GM12878 (cell line): ENCODE measurements at regions not wholly inside any gene's neighbourhood (a gene's known extent, or its start where the extent isn't known, plus 50 kb on each side); places are given as distances from the start of the nearest gene placed in this dataset.
A peak's percentile ranks its signal among the peaks of the same experiment; 100 is the strongest.

Experiments
- ATAC-seq: fragments of 200-7000 bp; cut with Tn5 transposase; 3 replicates; pipeline ENCODE4 v1.9.1; 2020; ENCODE audit warnings: mild to moderate bottlenecking, moderate library complexity
- BruUV-seq: library from RNA; stranded (reverse); fragments of 400-500 nt; replicated peaks from 2 replicates; lab custom pipeline; 2021; lab: Mats Ljungman, UMichigan
- CTCF ChIA-PET: fragments of 300-600 bp; sonication (Branson Sonifier 250); formaldehyde crosslinking; extraction: SDS; loops from one replicate; lab custom pipeline; 2021; ENCODE audit warnings: inconsistent platforms; lab: Yijun Ruan, JAX
- POLR2A ChIA-PET: fragments of 350-600 bp; formaldehyde crosslinking; extraction: SDS; loops from one replicate; lab custom pipeline; 2021; ENCODE audit warnings: inconsistent platforms; lab: Charles Lee
- RAD21 ChIA-PET: fragments of 300-600 bp; sonication (Branson Sonifier 250); formaldehyde crosslinking; loops from one replicate; lab custom pipeline; 2023; ENCODE audit warnings: antibody characterized with exemption; ENCODE audit not compliant: unreplicated experiment; lab: Charles Lee
- SMC1A ChIA-PET: fragments of 300-600 bp; sonication (Branson Sonifier 250); formaldehyde crosslinking; loops from one replicate; lab custom pipeline; 2023; ENCODE audit not compliant: unreplicated experiment, uncharacterized antibody; lab: Charles Lee
- DNase-seq: peaks from one replicate; pipeline ENCODE4 v3.0.0-alpha.2; 2011; ENCODE audit warnings: low read depth, low spot score
- FAIRE-seq: peaks from 3 replicates; lab custom pipeline; 2011; peaks lifted over from hg19 to GRCh38; lab: Jason Lieb, UNC
- H2AFZ ChIP-seq: 2 replicates; pipeline ENCODE4 v1.6.0; 2011; ENCODE audit warnings: low read depth, low read length, control low read depth; ENCODE audit not compliant: control insufficient read depth
- H3K27ac ChIP-seq: 2 replicates; pipeline ENCODE4 v1.5.1; 2011; ENCODE audit warnings: control low read depth; ENCODE audit not compliant: control insufficient read depth, insufficient read depth
- H3K27me3 ChIP-seq, 2 experiments: replicated peaks in 1 of 2; 2 replicates each; pipeline versions ENCODE4 v1.6.0 to v1.6.1; 2011; ENCODE audit warnings: low read length in 1 of 2; ENCODE audit not compliant: control insufficient read depth in 2 of 2, insufficient read depth in 2 of 2
- H3K36me3 ChIP-seq, 2 experiments: 2 replicates each; pipeline ENCODE4 v1.5.1; 2011; ENCODE audit warnings: low read length in 1 of 2; ENCODE audit not compliant: control insufficient read depth in 2 of 2, insufficient read depth in 2 of 2
- H3K4me1 ChIP-seq: 2 replicates; pipeline ENCODE4 v1.6.1; 2011; ENCODE audit warnings: mild to moderate bottlenecking, low read length, moderate library complexity, mixed read lengths; ENCODE audit not compliant: control insufficient read depth, insufficient read depth
- H3K4me2 ChIP-seq: 2 replicates; pipeline ENCODE4 v1.6.0; 2011; ENCODE audit warnings: control low read depth; ENCODE audit not compliant: control insufficient read depth, insufficient read depth
- H3K4me3 ChIP-seq: fragments of 200-600 bp; sonication (generic); 2 replicates; pipeline ENCODE4 v1.5.1; 2016
- H3K79me2 ChIP-seq: 2 replicates; pipeline ENCODE4 v1.6.0; 2011; ENCODE audit warnings: low read length; ENCODE audit not compliant: control insufficient read depth, insufficient read depth
- H3K9ac ChIP-seq: 2 replicates; pipeline ENCODE4 v1.8.0; 2011; ENCODE audit warnings: low read length, control low read depth, mixed read lengths; ENCODE audit not compliant: control insufficient read depth, insufficient read depth
- H3K9me3 ChIP-seq: replicated peaks from 3 replicates; pipeline ENCODE4 v1.5.1; 2011; ENCODE audit warnings: mild to moderate bottlenecking, low read length; ENCODE audit not compliant: control insufficient read depth, insufficient read depth
- H4K20me1 ChIP-seq: 2 replicates; pipeline ENCODE4 v1.6.0; 2011; ENCODE audit not compliant: control insufficient read depth, insufficient read depth
- CHD2 ChIP-seq: IDR thresholded peaks from 2 replicates; pipeline ENCODE4 v1.6.1; 2011; ENCODE audit warnings: low read depth, low read length, improper control_type of control experiment, borderline replicate concordance
- EED ChIP-seq: sonication (generic); IDR thresholded peaks from 2 replicates; pipeline ENCODE4 v1.6.1; 2016; ENCODE audit warnings: antibody characterized with exemption, low read depth
- ETV6 ChIP-seq, 2 experiments: fragments of 450-650 bp in 1 of 2; IDR thresholded peaks in 1 of 2; conservative IDR thresholded peaks in 1 of 2; 2 replicates each; pipeline ENCODE4 v1.6.1; 2014; ENCODE audit warnings: antibody characterized with exemption in 1 of 2, borderline replicate concordance in 1 of 2, low read depth in 1 of 2, mild to moderate bottlenecking in 1 of 2, moderate library complexity in 1 of 2
- IKZF2 ChIP-seq, 2 experiments: fragments of 450-650 bp; IDR thresholded peaks; 2 replicates each; pipeline ENCODE4 v1.6.1; 2017; ENCODE audit warnings: mild to moderate bottlenecking in 2 of 2, moderate library complexity in 2 of 2
- RUNX3 ChIP-seq: IDR thresholded peaks from 2 replicates; pipeline ENCODE4 v1.6.1; 2012; ENCODE audit warnings: low read length, inconsistent platforms
- WGBS: methylation state at CpG from one replicate; pipeline ENCODE4 v1.1.6; 2016; ENCODE audit warnings: low lambda C conversion rate; ENCODE audit not compliant: insufficient replicate concordance, insufficient coverage; ENCODE audit errors: missing lambda C conversion rate; 5-methylcytosine and 5-hydroxymethylcytosine counted together
- in situ Hi-C: fragments of 300-500 bp; cut with MboI; formaldehyde crosslinking; loops from 9 replicates; pipeline ENCODE4 v1.14.3; 2018; ENCODE audit warnings: mixed read lengths
- intact Hi-C: fragments of 100-400 bp; cut with micrococcal nuclease; formaldehyde crosslinking; loops from one replicate; pipeline ENCODE4 v1.14.2; 2022; ENCODE audit not compliant: unreplicated experiment
- TF ChIP-seq, protein P1 (sequence below): fragments of 450-650 bp; IDR thresholded peaks from 2 replicates; pipeline ENCODE4 v1.6.1; 2017; ENCODE audit warnings: antibody characterized with exemption, mild to moderate bottlenecking, moderate library complexity

DNA sequence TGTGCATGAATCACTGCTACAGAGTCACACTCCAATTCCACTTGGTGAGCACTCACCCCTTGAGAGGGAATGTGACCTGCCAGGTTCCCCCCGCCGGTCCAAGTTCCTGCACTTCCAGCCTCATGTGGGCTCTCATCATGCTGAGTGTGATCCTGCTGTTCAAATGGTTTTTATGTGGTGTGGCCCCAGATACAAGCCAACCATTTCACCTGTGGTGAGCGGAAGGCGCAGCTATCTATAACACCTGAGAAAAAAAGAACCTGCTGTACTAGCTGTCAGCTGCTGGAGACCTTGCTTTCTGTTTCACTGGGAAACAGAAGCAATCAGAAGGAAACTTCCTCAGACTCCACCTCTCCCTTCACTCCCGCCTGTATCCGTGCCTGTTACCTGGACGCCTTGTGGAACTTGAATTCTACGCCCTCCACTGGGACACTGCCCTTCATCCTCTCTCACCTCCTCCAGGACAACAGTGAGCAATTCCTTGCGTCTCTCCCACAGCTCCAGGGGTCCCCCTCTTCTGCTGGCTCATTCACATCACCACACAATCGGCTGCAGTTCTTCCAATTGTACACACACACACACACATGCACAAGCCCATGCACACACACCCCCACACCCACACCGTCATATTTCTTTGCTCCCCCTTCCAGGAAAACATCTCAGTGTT, 64.4 kb upstream of the RPL11 start:
- no peaks in the 10 kb centered on the region for H3K79me2 ChIP-seq
- peak; percentile 16; the same call in 2 of the 3 replicates for ATAC-seq
- SMC1A ChIA-PET, result interaction anchor here (0.7 to 15.0 kb wide), 5 partner anchors 8 to 79 kb away, joined by 3 to 584 read pairs (median 5); no protein-coding TSS in a partner anchor
- CTCF ChIA-PET, result interaction anchor here (1.9 to 18.7 kb wide), 2 partner anchors 10 to 77 kb away, joined by 6 to 959 read pairs; partner anchors contain the start of gene ID3
- BruUV-seq, result no TSS peak
- TF ChIP-seq ETV6 (conservative IDR thresholded peaks at IDR 0.05 in 1 of 2, IDR thresholded peaks at IDR 0.05 in 1 of 2; ENCODE audit: borderline replicate concordance in 1 of 2, low read depth in 1 of 2) (peak in 1 of 2 experiments; percentile 12; a peak in 1 of 4 replicates), CHD2 (no peak), RUNX3 (peak; percentile 36; the same call in 1 of the 2 replicates), IKZF2 (IDR thresholded peaks at IDR 0.05) (peak; percentile 5 to 22; a peak in 1 of 4 replicates), EED (peak; percentile 70)
- TF ChIP-seq, protein P1, sequence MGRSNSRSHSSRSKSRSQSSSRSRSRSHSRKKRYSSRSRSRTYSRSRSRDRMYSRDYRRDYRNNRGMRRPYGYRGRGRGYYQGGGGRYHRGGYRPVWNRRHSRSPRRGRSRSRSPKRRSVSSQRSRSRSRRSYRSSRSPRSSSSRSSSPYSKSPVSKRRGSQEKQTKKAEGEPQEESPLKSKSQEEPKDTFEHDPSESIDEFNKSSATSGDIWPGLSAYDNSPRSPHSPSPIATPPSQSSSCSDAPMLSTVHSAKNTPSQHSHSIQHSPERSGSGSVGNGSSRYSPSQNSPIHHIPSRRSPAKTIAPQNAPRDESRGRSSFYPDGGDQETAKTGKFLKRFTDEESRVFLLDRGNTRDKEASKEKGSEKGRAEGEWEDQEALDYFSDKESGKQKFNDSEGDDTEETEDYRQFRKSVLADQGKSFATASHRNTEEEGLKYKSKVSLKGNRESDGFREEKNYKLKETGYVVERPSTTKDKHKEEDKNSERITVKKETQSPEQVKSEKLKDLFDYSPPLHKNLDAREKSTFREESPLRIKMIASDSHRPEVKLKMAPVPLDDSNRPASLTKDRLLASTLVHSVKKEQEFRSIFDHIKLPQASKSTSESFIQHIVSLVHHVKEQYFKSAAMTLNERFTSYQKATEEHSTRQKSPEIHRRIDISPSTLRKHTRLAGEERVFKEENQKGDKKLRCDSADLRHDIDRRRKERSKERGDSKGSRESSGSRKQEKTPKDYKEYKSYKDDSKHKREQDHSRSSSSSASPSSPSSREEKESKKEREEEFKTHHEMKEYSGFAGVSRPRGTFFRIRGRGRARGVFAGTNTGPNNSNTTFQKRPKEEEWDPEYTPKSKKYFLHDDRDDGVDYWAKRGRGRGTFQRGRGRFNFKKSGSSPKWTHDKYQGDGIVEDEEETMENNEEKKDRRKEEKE, result no peak
- peak overlapping the region; percentile 2; the same call in 1 of the 2 replicates for H3K27ac ChIP-seq
- H3K9me3 ChIP-seq, result no peaks in the 10 kb centered on the region
- in situ Hi-C loops (no loop called here), intact Hi-C loops (no loop called here)
- RAD21 ChIA-PET, result interaction anchor here (0.9 to 1.4 kb wide), 3 partner anchors 10 to 130 kb away, joined by 3 to 5 read pairs (median 4); no protein-coding TSS in a partner anchor
- H3K4me2 ChIP-seq, result peak overlapping the region; percentile 69
- WGBS, result 13% methylated on average over 11 of the region's 11 CpGs
- DNase-seq, result no peak
- H2AFZ ChIP-seq, result no peak overlapping the region; the same call in 1 of the 2 replicates
- no peak overlapping the region for H3K4me3 ChIP-seq
- H3K36me3 ChIP-seq, result no peaks in the 10 kb centered on the region
- H4K20me1 ChIP-seq, result no peaks in the 10 kb centered on the region
- no peaks in the 10 kb centered on the region for H3K27me3 ChIP-seq
- H3K4me1 ChIP-seq, result peaks cover 47% of the 10 kb centered on the region
- no peak overlapping the region for H3K9ac ChIP-seq
- POLR2A ChIA-PET, result interaction anchor here (0.6 to 1.4 kb wide), 5 partner anchors 10 to 280 kb away, joined by 3 to 8 read pairs (median 4); partner anchors contain the start of gene ID3
- no peak for FAIRE-seq
